Endothelial cell of umbilical vein (primary cell): ENCODE measurements at regions not wholly inside any gene's neighbourhood (a gene's known extent, or its start where the extent isn't known, plus 50 kb on each side); places are given as distances from the start of the nearest gene placed in this dataset.

Experiments
- MYC ChIP-seq: IDR thresholded peaks from one replicate; pipeline ENCODE4 v1.6.1; 2011; ENCODE audit warnings: mild to moderate bottlenecking, low read depth, low read length
- POLR2A ChIP-seq: IDR thresholded peaks from 2 replicates; pipeline ENCODE4 v1.6.1; 2012; ENCODE audit warnings: low read depth, mild to moderate bottlenecking, control low read depth, low read length
- TF ChIP-seq, protein P1 (sequence below), 2 donors: IDR thresholded peaks; 1 replicate in 1 of 2; 2 replicates in 1 of 2; pipeline ENCODE4 v1.5.1; 2011; ENCODE audit warnings: low read length in 2 of 2, mild to moderate bottlenecking in 2 of 2, moderate library complexity in 2 of 2, control low read depth in 1 of 2, inconsistent platforms in 1 of 2, low read depth in 1 of 2; ENCODE audit not compliant: insufficient read depth in 1 of 2; ENCODE audit errors: extremely low read depth in 1 of 2

DNA sequence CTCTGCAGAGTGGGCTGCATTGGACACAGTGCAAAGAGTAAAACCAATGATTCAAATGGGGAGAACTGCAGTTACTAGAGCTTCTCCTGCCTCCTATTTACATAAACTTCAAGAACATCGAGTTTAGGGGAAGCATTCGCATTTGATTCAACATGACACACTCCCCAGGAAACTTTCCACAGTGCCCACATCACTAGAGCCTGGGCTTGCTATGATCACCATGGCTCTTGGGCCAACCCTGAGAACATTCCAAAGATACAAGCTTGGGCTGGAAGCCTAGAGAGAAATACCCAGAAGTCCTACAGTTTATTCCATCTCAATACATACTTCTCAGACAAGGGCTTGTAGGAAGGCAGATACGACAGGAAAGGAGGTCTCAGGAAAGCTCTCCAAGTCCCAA lies 337.9 kb downstream of the CD83 start:
- no peak for TF ChIP-seq POLR2A
- TF ChIP-seq, protein P1, sequence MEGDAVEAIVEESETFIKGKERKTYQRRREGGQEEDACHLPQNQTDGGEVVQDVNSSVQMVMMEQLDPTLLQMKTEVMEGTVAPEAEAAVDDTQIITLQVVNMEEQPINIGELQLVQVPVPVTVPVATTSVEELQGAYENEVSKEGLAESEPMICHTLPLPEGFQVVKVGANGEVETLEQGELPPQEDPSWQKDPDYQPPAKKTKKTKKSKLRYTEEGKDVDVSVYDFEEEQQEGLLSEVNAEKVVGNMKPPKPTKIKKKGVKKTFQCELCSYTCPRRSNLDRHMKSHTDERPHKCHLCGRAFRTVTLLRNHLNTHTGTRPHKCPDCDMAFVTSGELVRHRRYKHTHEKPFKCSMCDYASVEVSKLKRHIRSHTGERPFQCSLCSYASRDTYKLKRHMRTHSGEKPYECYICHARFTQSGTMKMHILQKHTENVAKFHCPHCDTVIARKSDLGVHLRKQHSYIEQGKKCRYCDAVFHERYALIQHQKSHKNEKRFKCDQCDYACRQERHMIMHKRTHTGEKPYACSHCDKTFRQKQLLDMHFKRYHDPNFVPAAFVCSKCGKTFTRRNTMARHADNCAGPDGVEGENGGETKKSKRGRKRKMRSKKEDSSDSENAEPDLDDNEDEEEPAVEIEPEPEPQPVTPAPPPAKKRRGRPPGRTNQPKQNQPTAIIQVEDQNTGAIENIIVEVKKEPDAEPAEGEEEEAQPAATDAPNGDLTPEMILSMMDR (IDR thresholded peaks at IDR 0.05; ENCODE audit: extremely low read depth in 1 of 2, insufficient read depth in 1 of 2, low read depth in 1 of 2, low read length in 2 of 2): no peak
- TF ChIP-seq MYC: no peak
